ENCODE measurements at regions not wholly inside any gene's neighbourhood (a gene's known extent, or its start where the extent isn't known, plus 50 kb on each side); places are given as distances from the start of the nearest gene placed in this dataset.
"Not testable (repeated sequence)": the region's sequence is repeated elsewhere in the genome, so short reads cannot be mapped to it uniquely, and the experiment has no call there.

GRCh38 chr22:11312640-11313039, 4215.4 kb upstream of the OR11H1 start:
- H3K27me3 ChIP-seq (replicated peaks in 1 of 4; ENCODE audit: control insufficient read depth in 3 of 4, extremely low read depth in 1 of 4, insufficient read depth in 3 of 4, low read length in 3 of 4); FAIRE-seq; H4K91ac ChIP-seq (replicated peaks; ENCODE audit: insufficient read length, low read length); H4K5ac ChIP-seq (ENCODE audit: insufficient read length, low read depth, low read length); H3K23me2 ChIP-seq (ENCODE audit: low read depth, low read length); DNase-seq (ENCODE audit: low read depth in 1 of 2, low spot score in 2 of 2); H3K4me1 ChIP-seq (replicated peaks in 1 of 4; ENCODE audit: control insufficient read depth in 3 of 4, insufficient read depth in 4 of 4, low read length in 3 of 4); H3K79me1 ChIP-seq (ENCODE audit: low read depth, low read length); H3K14ac ChIP-seq (ENCODE audit: insufficient read length); H2BK15ac ChIP-seq (ENCODE audit: low read length); H3K36me3 ChIP-seq (ENCODE audit: control insufficient read depth in 2 of 4, insufficient read depth in 4 of 4, low read length in 3 of 4); H2BK12ac ChIP-seq (ENCODE audit: low read depth, low read length); H3K4me2 ChIP-seq (ENCODE audit: insufficient read depth in 1 of 2, low read depth in 2 of 2, low read length in 2 of 2); POLR2A ChIA-PET (ENCODE audit: partially characterized antibody); H2BK120ac ChIP-seq (replicated peaks; ENCODE audit: low read depth, low read length); H4K20me1 ChIP-seq (replicated peaks in 1 of 2; ENCODE audit: control insufficient read depth in 1 of 2, insufficient read depth in 2 of 2, low read length in 2 of 2); H3K4ac ChIP-seq (replicated peaks; ENCODE audit: insufficient read length, low read depth, low read length); H3K18ac ChIP-seq (ENCODE audit: extremely low read depth, low read length); H3K27ac ChIP-seq (ENCODE audit: low read depth, low read length); H4K8ac ChIP-seq (ENCODE audit: extremely low read depth, insufficient read depth, low read length); H2BK20ac ChIP-seq (ENCODE audit: low read length); H2BK5ac ChIP-seq (ENCODE audit: low read depth, low read length); H2AFZ ChIP-seq (ENCODE audit: low read length); H2AK5ac ChIP-seq (ENCODE audit: low read depth, low read length); H3K23ac ChIP-seq (ENCODE audit: insufficient read length); H3K4me3 ChIP-seq (ENCODE audit: extremely low read depth in 1 of 4, insufficient read depth in 2 of 4, low read depth in 3 of 4, low read length in 4 of 4); H3K56ac ChIP-seq (replicated peaks; ENCODE audit: insufficient read length, low read depth, low read length); H3K79me2 ChIP-seq (ENCODE audit: control insufficient read depth in 1 of 2, insufficient read depth in 2 of 2, low read length in 2 of 2); H3K9ac ChIP-seq (replicated peaks in 1 of 4; ENCODE audit: extremely low read depth in 1 of 4, low read depth in 3 of 4, low read length in 3 of 4); CTCF ChIA-PET (ENCODE audit: partially characterized antibody): not testable (repeated sequence)
- H3K9me3 ChIP-seq (ENCODE audit: insufficient read depth in 2 of 2, low read depth in 1 of 2, low read length in 1 of 2) = peaks cover 42 to 63% of the 10 kb centered on the region in 2 experiments
- 70% methylated on average over 7 of the region's 7 CpGs; no CpG with 5 or more reads in 1 of the 2 experiments for WGBS, 2 experiments (ENCODE audit: extremely low coverage in 1 of 2, insufficient coverage in 1 of 2, insufficient read length in 1 of 2, insufficient replicate concordance in 2 of 2, low coverage in 1 of 2, low lambda C conversion rate in 2 of 2, missing lambda C conversion rate in 1 of 2)

- H3K18ac ChIP-seq (ENCODE audit: extremely low read depth, low read length); H3K4me1 ChIP-seq (replicated peaks in 1 of 4; ENCODE audit: control insufficient read depth in 3 of 4, insufficient read depth in 4 of 4, low read length in 3 of 4); H3K4ac ChIP-seq (replicated peaks; ENCODE audit: insufficient read length, low read depth, low read length); H4K5ac ChIP-seq (ENCODE audit: insufficient read length, low read depth, low read length); H2BK20ac ChIP-seq (ENCODE audit: low read length); POLR2A ChIA-PET (ENCODE audit: partially characterized antibody); H2BK15ac ChIP-seq (ENCODE audit: low read length); H4K91ac ChIP-seq (replicated peaks; ENCODE audit: insufficient read length, low read length); H2BK120ac ChIP-seq (replicated peaks; ENCODE audit: low read depth, low read length); H3K9ac ChIP-seq (replicated peaks in 1 of 4; ENCODE audit: extremely low read depth in 1 of 4, low read depth in 3 of 4, low read length in 3 of 4); H3K14ac ChIP-seq (ENCODE audit: insufficient read length); CTCF ChIA-PET (ENCODE audit: partially characterized antibody); H2BK12ac ChIP-seq (ENCODE audit: low read depth, low read length); H3K79me2 ChIP-seq (ENCODE audit: control insufficient read depth in 1 of 2, insufficient read depth in 2 of 2, low read length in 2 of 2); H3K56ac ChIP-seq (replicated peaks; ENCODE audit: insufficient read length, low read depth, low read length); H3K27me3 ChIP-seq (replicated peaks in 1 of 4; ENCODE audit: control insufficient read depth in 3 of 4, extremely low read depth in 1 of 4, insufficient read depth in 3 of 4, low read length in 3 of 4); H3K36me3 ChIP-seq (ENCODE audit: control insufficient read depth in 2 of 4, insufficient read depth in 4 of 4, low read length in 3 of 4); H3K23me2 ChIP-seq (ENCODE audit: low read depth, low read length); FAIRE-seq; H3K23ac ChIP-seq (ENCODE audit: insufficient read length); H4K8ac ChIP-seq (ENCODE audit: extremely low read depth, insufficient read depth, low read length); H3K27ac ChIP-seq (ENCODE audit: low read depth, low read length); DNase-seq (ENCODE audit: low read depth in 1 of 2, low spot score in 2 of 2); H3K4me3 ChIP-seq (ENCODE audit: extremely low read depth in 1 of 4, insufficient read depth in 2 of 4, low read depth in 3 of 4, low read length in 4 of 4); H2AK5ac ChIP-seq (ENCODE audit: low read depth, low read length); H2AFZ ChIP-seq (ENCODE audit: low read length); H3K4me2 ChIP-seq (ENCODE audit: insufficient read depth in 1 of 2, low read depth in 2 of 2, low read length in 2 of 2); H4K20me1 ChIP-seq (replicated peaks in 1 of 2; ENCODE audit: control insufficient read depth in 1 of 2, insufficient read depth in 2 of 2, low read length in 2 of 2); H3K79me1 ChIP-seq (ENCODE audit: low read depth, low read length); H2BK5ac ChIP-seq (ENCODE audit: low read depth, low read length): not testable (repeated sequence)
- peaks cover 38 to 57% of the 10 kb centered on the region in 2 experiments for H3K9me3 ChIP-seq (ENCODE audit: insufficient read depth in 2 of 2, low read depth in 1 of 2, low read length in 1 of 2)
- 60% methylated on average over 5 of the region's 5 CpGs; no CpG with 5 or more reads in 1 of the 2 experiments for WGBS, 2 experiments (ENCODE audit: extremely low coverage in 1 of 2, insufficient coverage in 1 of 2, insufficient read length in 1 of 2, insufficient replicate concordance in 2 of 2, low coverage in 1 of 2, low lambda C conversion rate in 2 of 2, missing lambda C conversion rate in 1 of 2)
These were observed 4214.8 kb upstream of the OR11H1 start for GRCh38 chr22:11313040-11313759.
